ENCODE measurements at regions not wholly inside any gene's neighbourhood (a gene's known extent, or its start where the extent isn't known, plus 50 kb on each side); places are given as distances from the start of the nearest gene placed in this dataset.

DNA sequence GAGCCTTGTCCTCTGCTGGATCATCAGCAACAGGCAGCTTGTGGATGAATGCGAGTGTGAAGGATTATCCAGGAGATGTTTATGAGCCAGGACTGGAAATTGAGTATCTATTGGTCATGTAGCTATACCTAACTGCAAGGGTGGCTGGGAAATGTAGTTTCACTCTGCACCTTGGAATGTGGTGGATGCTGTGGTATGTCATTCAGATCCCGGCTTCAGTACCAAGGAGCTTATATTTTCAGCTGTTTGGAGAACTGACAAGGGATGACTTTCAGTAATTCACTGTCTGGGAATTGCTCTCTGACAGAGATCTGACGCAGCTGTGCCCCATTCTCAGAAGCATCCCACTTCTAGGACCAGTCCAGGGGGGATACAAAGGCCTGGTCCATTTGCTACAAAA lies 792.3 kb upstream of the NOVA1 start:
- ChIA-PET CTCF (no interaction called here), POLR2A (no interaction called here)
- TF ChIP-seq ZNF792 (tag by site-specific recombination; IDR thresholded peaks at IDR 0.05) (no peak), ZNF19 (tag by site-specific recombination; IDR thresholded peaks at IDR 0.05; ENCODE audit: low read depth) (no peak), GLIS1 (tag by site-specific recombination; IDR thresholded peaks at IDR 0.05) (no peak), OSR2 (tag by site-specific recombination; IDR thresholded peaks at IDR 0.05) (no peak), REST (tag by site-specific recombination; IDR thresholded peaks at IDR 0.05) (no peak), ZNF658 (tag by site-specific recombination; IDR thresholded peaks at IDR 0.05) (no peak), OVOL3 (tag by site-specific recombination; IDR thresholded peaks at IDR 0.05) (no peak), ZSCAN30 (tag by site-specific recombination; IDR thresholded peaks at IDR 0.05) (no peak), ZNF354C (tag by site-specific recombination; IDR thresholded peaks at IDR 0.05; ENCODE audit: borderline replicate concordance, low read depth) (no peak), ZNF157 (tag by site-specific recombination; IDR thresholded peaks at IDR 0.05) (no peak), ZNF366 (tag by site-specific recombination; conservative IDR thresholded peaks at IDR 0.05) (no peak), ZNF391 (tag by site-specific recombination; IDR thresholded peaks at IDR 0.05; ENCODE audit: borderline replicate concordance, low read depth) (no peak)
- TF ChIP-seq, protein P1, sequence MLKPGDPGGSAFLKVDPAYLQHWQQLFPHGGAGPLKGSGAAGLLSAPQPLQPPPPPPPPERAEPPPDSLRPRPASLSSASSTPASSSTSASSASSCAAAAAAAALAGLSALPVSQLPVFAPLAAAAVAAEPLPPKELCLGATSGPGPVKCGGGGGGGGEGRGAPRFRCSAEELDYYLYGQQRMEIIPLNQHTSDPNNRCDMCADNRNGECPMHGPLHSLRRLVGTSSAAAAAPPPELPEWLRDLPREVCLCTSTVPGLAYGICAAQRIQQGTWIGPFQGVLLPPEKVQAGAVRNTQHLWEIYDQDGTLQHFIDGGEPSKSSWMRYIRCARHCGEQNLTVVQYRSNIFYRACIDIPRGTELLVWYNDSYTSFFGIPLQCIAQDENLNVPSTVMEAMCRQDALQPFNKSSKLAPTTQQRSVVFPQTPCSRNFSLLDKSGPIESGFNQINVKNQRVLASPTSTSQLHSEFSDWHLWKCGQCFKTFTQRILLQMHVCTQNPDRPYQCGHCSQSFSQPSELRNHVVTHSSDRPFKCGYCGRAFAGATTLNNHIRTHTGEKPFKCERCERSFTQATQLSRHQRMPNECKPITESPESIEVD (tag by site-specific recombination; IDR thresholded peaks at IDR 0.05): no peak
- TF ChIP-seq, protein P2, sequence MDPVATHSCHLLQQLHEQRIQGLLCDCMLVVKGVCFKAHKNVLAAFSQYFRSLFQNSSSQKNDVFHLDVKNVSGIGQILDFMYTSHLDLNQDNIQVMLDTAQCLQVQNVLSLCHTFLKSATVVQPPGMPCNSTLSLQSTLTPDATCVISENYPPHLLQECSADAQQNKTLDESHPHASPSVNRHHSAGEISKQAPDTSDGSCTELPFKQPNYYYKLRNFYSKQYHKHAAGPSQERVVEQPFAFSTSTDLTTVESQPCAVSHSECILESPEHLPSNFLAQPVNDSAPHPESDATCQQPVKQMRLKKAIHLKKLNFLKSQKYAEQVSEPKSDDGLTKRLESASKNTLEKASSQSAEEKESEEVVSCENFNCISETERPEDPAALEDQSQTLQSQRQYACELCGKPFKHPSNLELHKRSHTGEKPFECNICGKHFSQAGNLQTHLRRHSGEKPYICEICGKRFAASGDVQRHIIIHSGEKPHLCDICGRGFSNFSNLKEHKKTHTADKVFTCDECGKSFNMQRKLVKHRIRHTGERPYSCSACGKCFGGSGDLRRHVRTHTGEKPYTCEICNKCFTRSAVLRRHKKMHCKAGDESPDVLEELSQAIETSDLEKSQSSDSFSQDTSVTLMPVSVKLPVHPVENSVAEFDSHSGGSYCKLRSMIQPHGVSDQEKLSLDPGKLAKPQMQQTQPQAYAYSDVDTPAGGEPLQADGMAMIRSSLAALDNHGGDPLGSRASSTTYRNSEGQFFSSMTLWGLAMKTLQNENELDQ (tag by site-specific recombination; IDR thresholded peaks at IDR 0.05; ENCODE audit: low read depth): no peak
- H3K4me3 ChIP-seq (ENCODE audit: low read depth, low read length): no peak overlapping the region
- no peak overlapping the region for H3K27ac ChIP-seq (ENCODE audit: extremely low read depth, low read depth, low read length)
- no peaks in the 10 kb centered on the region for H3K36me3 ChIP-seq (ENCODE audit: control insufficient read depth in 2 of 2, insufficient read depth in 1 of 2, low read length in 2 of 2)
- H3K9me3 ChIP-seq (ENCODE audit: control insufficient read depth, insufficient read depth, low read depth, low read length): no peaks in the 10 kb centered on the region
- H3K4me1 ChIP-seq (ENCODE audit: control insufficient read depth, insufficient read depth, low read length): no peaks in the 10 kb centered on the region

- Histone ChIP-seq H3K36me3 (ENCODE audit: control insufficient read depth in 2 of 2, insufficient read depth in 1 of 2, low read length in 2 of 2) (no peaks in the 10 kb centered on the region), H3K27ac (ENCODE audit: extremely low read depth, low read depth, low read length) (no peak overlapping the region), H3K4me1 (ENCODE audit: control insufficient read depth, insufficient read depth, low read length) (no peaks in the 10 kb centered on the region), H3K4me3 (ENCODE audit: low read depth, low read length) (no peak overlapping the region), H3K9me3 (ENCODE audit: control insufficient read depth, insufficient read depth, low read depth, low read length) (no peaks in the 10 kb centered on the region)
- TF ChIP-seq YY1 (tag by site-specific recombination; IDR thresholded peaks at IDR 0.05) (no peak), REPIN1 (tag by site-specific recombination; IDR thresholded peaks at IDR 0.05; ENCODE audit: low read depth) (no peak), ZNF837 (tag by site-specific recombination; IDR thresholded peaks at IDR 0.05) (no peak), ZNF510 (tag by site-specific recombination; IDR thresholded peaks at IDR 0.05; ENCODE audit: insufficient replicate concordance) (no peak), MYNN (tag by site-specific recombination; IDR thresholded peaks at IDR 0.05; ENCODE audit: borderline replicate concordance) (no peak), ZNF391 (tag by site-specific recombination; IDR thresholded peaks at IDR 0.05; ENCODE audit: borderline replicate concordance, low read depth) (no peak), ZBTB7A (tag by site-specific recombination; IDR thresholded peaks at IDR 0.05; ENCODE audit: low read depth) (no peak)
- TF ChIP-seq, protein P3, sequence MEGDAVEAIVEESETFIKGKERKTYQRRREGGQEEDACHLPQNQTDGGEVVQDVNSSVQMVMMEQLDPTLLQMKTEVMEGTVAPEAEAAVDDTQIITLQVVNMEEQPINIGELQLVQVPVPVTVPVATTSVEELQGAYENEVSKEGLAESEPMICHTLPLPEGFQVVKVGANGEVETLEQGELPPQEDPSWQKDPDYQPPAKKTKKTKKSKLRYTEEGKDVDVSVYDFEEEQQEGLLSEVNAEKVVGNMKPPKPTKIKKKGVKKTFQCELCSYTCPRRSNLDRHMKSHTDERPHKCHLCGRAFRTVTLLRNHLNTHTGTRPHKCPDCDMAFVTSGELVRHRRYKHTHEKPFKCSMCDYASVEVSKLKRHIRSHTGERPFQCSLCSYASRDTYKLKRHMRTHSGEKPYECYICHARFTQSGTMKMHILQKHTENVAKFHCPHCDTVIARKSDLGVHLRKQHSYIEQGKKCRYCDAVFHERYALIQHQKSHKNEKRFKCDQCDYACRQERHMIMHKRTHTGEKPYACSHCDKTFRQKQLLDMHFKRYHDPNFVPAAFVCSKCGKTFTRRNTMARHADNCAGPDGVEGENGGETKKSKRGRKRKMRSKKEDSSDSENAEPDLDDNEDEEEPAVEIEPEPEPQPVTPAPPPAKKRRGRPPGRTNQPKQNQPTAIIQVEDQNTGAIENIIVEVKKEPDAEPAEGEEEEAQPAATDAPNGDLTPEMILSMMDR (tag by site-specific recombination; IDR thresholded peaks at IDR 0.05): no peak
- POLR2A ChIA-PET: no interaction called here
- CTCF ChIA-PET: no interaction called here
Measured at GRCh38 chr14:27391331-27391730, 793.5 kb upstream of the NOVA1 start.

Measured in HEK293 (cell line).